GM12878 (cell line): ENCODE measurements at regions not wholly inside any gene's neighbourhood (a gene's known extent, or its start where the extent isn't known, plus 50 kb on each side); places are given as distances from the start of the nearest gene placed in this dataset.

Source experiments
- JUND ChIP-seq: IDR thresholded peaks from 2 replicates; pipeline ENCODE4 v1.6.1; 2012; ENCODE audit warnings: low read depth, mild to moderate bottlenecking, low read length, improper control_type of control experiment, moderate library complexity
- KLF5 ChIP-seq: fragments of 450-650 bp; IDR thresholded peaks from 2 replicates; pipeline ENCODE4 v1.6.1; 2014; ENCODE audit warnings: mild to moderate bottlenecking; ENCODE audit not compliant: partially characterized antibody
- SRF ChIP-seq, 2 experiments: IDR thresholded peaks; 2 replicates each; pipeline ENCODE4 v1.6.1; 2011; ENCODE audit warnings: low read depth in 2 of 2, low read length in 2 of 2, mild to moderate bottlenecking in 1 of 2, moderate library complexity in 1 of 2
- TARDBP ChIP-seq: IDR thresholded peaks from 2 replicates; pipeline ENCODE4 v1.6.1; 2016; ENCODE audit warnings: borderline replicate concordance
- TCF7 ChIP-seq: IDR thresholded peaks from 2 replicates; pipeline ENCODE4 v1.6.1; 2014; ENCODE audit warnings: antibody characterized with exemption, borderline replicate concordance
- YBX1 ChIP-seq: fragments of 450-650 bp; IDR thresholded peaks from 2 replicates; pipeline ENCODE4 v1.6.1; 2016; ENCODE audit warnings: antibody characterized with exemption
- TF ChIP-seq, protein P1 (sequence below): fragments of 450-650 bp; IDR thresholded peaks from 2 replicates; pipeline ENCODE4 v1.6.1; 2018; ENCODE audit warnings: borderline replicate concordance, mild to moderate bottlenecking; ENCODE audit not compliant: partially characterized antibody
- TF ChIP-seq, protein P2 (sequence below): IDR thresholded peaks from 2 replicates; pipeline ENCODE4 v1.6.1; 2012; ENCODE audit warnings: low read depth, low read length, improper control_type of control experiment
- TF ChIP-seq, protein P3 (sequence below): fragments of 450-650 bp; IDR thresholded peaks from 2 replicates; pipeline ENCODE4 v1.6.1; 2016; ENCODE audit warnings: mild to moderate bottlenecking

DNA sequence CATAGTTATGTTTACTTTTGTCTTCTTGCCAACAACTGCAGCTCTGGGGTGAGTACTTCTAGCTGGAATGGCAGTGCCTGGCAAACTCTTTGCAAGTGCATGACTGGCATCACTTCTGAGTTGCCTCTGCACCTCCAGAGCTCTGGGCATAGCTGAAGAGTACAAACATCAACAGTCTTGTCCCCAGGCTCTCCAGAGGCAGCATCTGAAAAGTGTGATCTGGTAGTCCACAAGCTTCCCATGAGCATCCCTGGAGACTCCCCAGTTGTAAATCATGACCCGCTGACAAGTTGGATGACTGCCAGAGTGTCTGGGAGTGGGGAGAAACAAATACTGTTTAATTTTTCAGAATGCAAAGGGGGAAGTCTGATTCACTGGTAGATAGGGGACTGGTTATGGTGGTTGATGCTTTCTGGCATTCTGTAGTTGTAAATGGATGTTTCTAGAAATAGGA lies 138.9 kb upstream of the CDK13 start (continued):
- TF ChIP-seq, protein P1, sequence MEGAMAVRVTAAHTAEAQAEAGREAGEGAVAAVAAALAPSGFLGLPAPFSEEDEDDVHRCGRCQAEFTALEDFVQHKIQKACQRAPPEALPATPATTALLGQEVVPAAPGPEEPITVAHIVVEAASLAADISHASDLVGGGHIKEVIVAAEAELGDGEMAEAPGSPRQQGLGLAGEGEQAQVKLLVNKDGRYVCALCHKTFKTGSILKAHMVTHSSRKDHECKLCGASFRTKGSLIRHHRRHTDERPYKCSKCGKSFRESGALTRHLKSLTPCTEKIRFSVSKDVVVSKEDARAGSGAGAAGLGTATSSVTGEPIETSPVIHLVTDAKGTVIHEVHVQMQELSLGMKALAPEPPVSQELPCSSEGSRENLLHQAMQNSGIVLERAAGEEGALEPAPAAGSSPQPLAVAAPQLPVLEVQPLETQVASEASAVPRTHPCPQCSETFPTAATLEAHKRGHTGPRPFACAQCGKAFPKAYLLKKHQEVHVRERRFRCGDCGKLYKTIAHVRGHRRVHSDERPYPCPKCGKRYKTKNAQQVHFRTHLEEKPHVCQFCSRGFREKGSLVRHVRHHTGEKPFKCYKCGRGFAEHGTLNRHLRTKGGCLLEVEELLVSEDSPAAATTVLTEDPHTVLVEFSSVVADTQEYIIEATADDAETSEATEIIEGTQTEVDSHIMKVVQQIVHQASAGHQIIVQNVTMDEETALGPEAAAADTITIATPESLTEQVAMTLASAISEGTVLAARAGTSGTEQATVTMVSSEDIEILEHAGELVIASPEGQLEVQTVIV: no peak
- TF ChIP-seq, protein P2, sequence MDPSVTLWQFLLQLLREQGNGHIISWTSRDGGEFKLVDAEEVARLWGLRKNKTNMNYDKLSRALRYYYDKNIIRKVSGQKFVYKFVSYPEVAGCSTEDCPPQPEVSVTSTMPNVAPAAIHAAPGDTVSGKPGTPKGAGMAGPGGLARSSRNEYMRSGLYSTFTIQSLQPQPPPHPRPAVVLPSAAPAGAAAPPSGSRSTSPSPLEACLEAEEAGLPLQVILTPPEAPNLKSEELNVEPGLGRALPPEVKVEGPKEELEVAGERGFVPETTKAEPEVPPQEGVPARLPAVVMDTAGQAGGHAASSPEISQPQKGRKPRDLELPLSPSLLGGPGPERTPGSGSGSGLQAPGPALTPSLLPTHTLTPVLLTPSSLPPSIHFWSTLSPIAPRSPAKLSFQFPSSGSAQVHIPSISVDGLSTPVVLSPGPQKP: no peak
- TF ChIP-seq, protein P3, sequence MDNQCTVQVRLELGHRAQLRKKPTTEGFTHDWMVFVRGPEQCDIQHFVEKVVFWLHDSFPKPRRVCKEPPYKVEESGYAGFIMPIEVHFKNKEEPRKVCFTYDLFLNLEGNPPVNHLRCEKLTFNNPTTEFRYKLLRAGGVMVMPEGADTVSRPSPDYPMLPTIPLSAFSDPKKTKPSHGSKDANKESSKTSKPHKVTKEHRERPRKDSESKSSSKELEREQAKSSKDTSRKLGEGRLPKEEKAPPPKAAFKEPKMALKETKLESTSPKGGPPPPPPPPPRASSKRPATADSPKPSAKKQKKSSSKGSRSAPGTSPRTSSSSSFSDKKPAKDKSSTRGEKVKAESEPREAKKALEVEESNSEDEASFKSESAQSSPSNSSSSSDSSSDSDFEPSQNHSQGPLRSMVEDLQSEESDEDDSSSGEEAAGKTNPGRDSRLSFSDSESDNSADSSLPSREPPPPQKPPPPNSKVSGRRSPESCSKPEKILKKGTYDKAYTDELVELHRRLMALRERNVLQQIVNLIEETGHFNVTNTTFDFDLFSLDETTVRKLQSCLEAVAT: no peak
- TF ChIP-seq SRF (IDR thresholded peaks at IDR 0.05; ENCODE audit: low read depth in 2 of 2, low read length in 2 of 2) (no peak), TARDBP (no peak), TCF7 (no peak), YBX1 (no peak), JUND (no peak), KLF5 (no peak)
